SK-N-MC (cell line): ENCODE measurements at regions not wholly inside any gene's neighbourhood (a gene's known extent, or its start where the extent isn't known, plus 50 kb on each side); places are given as distances from the start of the nearest gene placed in this dataset.

Experiments used
- EZH2 ChIP-seq: fragments of 200-600 bp; sonication (generic); IDR thresholded peaks from one replicate; pipeline ENCODE4 v1.6.1; 2017; ENCODE audit warnings: antibody characterized with exemption
- FOXP2 ChIP-seq: optimal IDR thresholded peaks from 2 replicates; pipeline ENCODE3; 2011; ENCODE audit warnings: mild to moderate bottlenecking, moderate library complexity; ENCODE audit not compliant: insufficient read depth; ENCODE audit errors: extremely low read length, control extremely low read depth
- POLR2AphosphoS5 ChIP-seq: IDR thresholded peaks from 2 replicates; pipeline ENCODE4 v1.6.1; 2012; ENCODE audit warnings: mild to moderate bottlenecking, low read depth, low read length, borderline replicate concordance

GRCh38 chr6:133764008-133764753 lies 124.7 kb upstream of the TCF21 start:
- no peak for TF ChIP-seq EZH2
- no peak for TF ChIP-seq POLR2AphosphoS5
- TF ChIP-seq FOXP2, result no peak
